HFF-Myc (cell line): ENCODE measurements at regions not wholly inside any gene's neighbourhood (a gene's known extent, or its start where the extent isn't known, plus 50 kb on each side); places are given as distances from the start of the nearest gene placed in this dataset.

Experiments used
- DNase-seq: peaks from one replicate; pipeline ENCODE4 v3.0.0-alpha.2; 2011; ENCODE audit warnings: low read depth; ENCODE audit errors: extremely low read depth
- H3K4me3 ChIP-seq: replicated peaks from 2 replicates; pipeline ENCODE4 v1.5.1; 2011; ENCODE audit warnings: low read depth, mild to moderate bottlenecking, control low read depth, low read length
- CTCF ChIP-seq: IDR thresholded peaks from 2 replicates; pipeline ENCODE4 v1.5.1; 2012; ENCODE audit warnings: mild to moderate bottlenecking, low read depth, low read length, control low read depth; ENCODE audit errors: missing control alignments

- no peak overlapping the region for H3K4me3 ChIP-seq
- no peak for DNase-seq
- TF ChIP-seq CTCF = no peak
Measured at GRCh38 chrY:19498556-19498955, 246.0 kb downstream of the KDM5D start.

GRCh38 chrY:19487494-19487893 lies 257.0 kb downstream of the KDM5D start:
- no peak for DNase-seq
- no peak overlapping the region for H3K4me3 ChIP-seq
- no peak for TF ChIP-seq CTCF

- no peak for TF ChIP-seq CTCF
- DNase-seq = no peak
Measured at GRCh38 chrY:19484997-19485396, 259.5 kb downstream of the KDM5D start.

GRCh38 chrY:19479141-19479540 lies 265.4 kb downstream of the KDM5D start:
- no peak for TF ChIP-seq CTCF
- no peak overlapping the region for H3K4me3 ChIP-seq
- DNase-seq = no peak

More at GRCh38 chrY:19484997-19485396, 259.5 kb downstream of the KDM5D start:
- H3K4me3 ChIP-seq = no peak overlapping the region

GRCh38 chrY:19477959-19478358 lies 266.6 kb downstream of the KDM5D start:
- DNase-seq = no peak
- H3K4me3 ChIP-seq = no peak overlapping the region
- TF ChIP-seq CTCF = no peak

GRCh38 chrY:19465809-19466208 lies 278.7 kb downstream of the KDM5D start:
- DNase-seq = no peak
- no peak for TF ChIP-seq CTCF
- no peak overlapping the region for H3K4me3 ChIP-seq

- no peak overlapping the region for H3K4me3 ChIP-seq
- DNase-seq = no peak
- no peak for TF ChIP-seq CTCF
Measured at GRCh38 chrY:19456855-19457448, 287.6 kb downstream of the KDM5D start.
